ENCODE measurements at regions not wholly inside any gene's neighbourhood (a gene's known extent, or its start where the extent isn't known, plus 50 kb on each side); places are given as distances from the start of the nearest gene placed in this dataset.
A peak's percentile ranks its signal among the peaks of the same experiment; 100 is the strongest.

GRCh38 chr10:71029907-71030306 lies 141.5 kb upstream of the PCBD1 start:
- H3K36me3 Mint-ChIP-seq (ENCODE audit: low read depth) = no peaks in the 10 kb centered on the region
- H3K27me3 Mint-ChIP-seq (ENCODE audit: low read depth) = peaks cover 40% of the 10 kb centered on the region
- no peak for TF ChIP-seq CTCF (IDR thresholded peaks at IDR 0.05; ENCODE audit: unreplicated experiment in 3 of 3)
- no peak overlapping the region for H3K4me3 Mint-ChIP-seq
- H3K27ac Mint-ChIP-seq = no peak overlapping the region
- H3K4me1 Mint-ChIP-seq = peaks cover 32% of the 10 kb centered on the region
- peaks cover 3% of the 10 kb centered on the region for H3K9me3 Mint-ChIP-seq

GRCh38 chr10:71031026-71031425 lies 142.7 kb upstream of the PCBD1 start:
- no peak overlapping the region for H3K27ac Mint-ChIP-seq
- peaks cover 36% of the 10 kb centered on the region for H3K27me3 Mint-ChIP-seq (ENCODE audit: low read depth)
- H3K36me3 Mint-ChIP-seq (ENCODE audit: low read depth) = no peaks in the 10 kb centered on the region
- peaks cover 3% of the 10 kb centered on the region for H3K9me3 Mint-ChIP-seq
- peaks cover 36% of the 10 kb centered on the region for H3K4me1 Mint-ChIP-seq
- no peak for TF ChIP-seq CTCF (IDR thresholded peaks at IDR 0.05; ENCODE audit: unreplicated experiment in 3 of 3)
- no peak overlapping the region for H3K4me3 Mint-ChIP-seq

- H3K27me3 Mint-ChIP-seq (ENCODE audit: low read depth) = peaks cover 30% of the 10 kb centered on the region
- H3K4me1 Mint-ChIP-seq = peaks cover 41% of the 10 kb centered on the region
- peak overlapping the region in 1 of 3 experiments; percentile 63 for H3K27ac Mint-ChIP-seq
- peaks cover 3% of the 10 kb centered on the region for H3K9me3 Mint-ChIP-seq
- no peak overlapping the region for H3K4me3 Mint-ChIP-seq
- TF ChIP-seq CTCF (IDR thresholded peaks at IDR 0.05; ENCODE audit: unreplicated experiment in 3 of 3) = no peak
- no peaks in the 10 kb centered on the region for H3K36me3 Mint-ChIP-seq (ENCODE audit: low read depth)
These were observed 143.2 kb upstream of the PCBD1 start for GRCh38 chr10:71031603-71032002.

- Mint-ChIP-seq H3K27ac (peak overlapping the region in 1 of 3 experiments; percentile 29), H3K27me3 (ENCODE audit: low read depth) (peaks cover 20% of the 10 kb centered on the region), H3K9me3 (peaks cover 3% of the 10 kb centered on the region), H3K36me3 (ENCODE audit: low read depth) (no peaks in the 10 kb centered on the region), H3K4me1 (peaks cover 43% of the 10 kb centered on the region), H3K4me3 (peak overlapping the region in 1 of 3 experiments; percentile 1)
- no peak for TF ChIP-seq CTCF (IDR thresholded peaks at IDR 0.05; ENCODE audit: unreplicated experiment in 3 of 3)
These were observed 144.5 kb upstream of the PCBD1 start for GRCh38 chr10:71032887-71033286.

- peaks cover 3% of the 10 kb centered on the region for H3K9me3 Mint-ChIP-seq
- H3K4me3 Mint-ChIP-seq = no peak overlapping the region
- no peaks in the 10 kb centered on the region for H3K36me3 Mint-ChIP-seq (ENCODE audit: low read depth)
- peaks cover 20% of the 10 kb centered on the region for H3K27me3 Mint-ChIP-seq (ENCODE audit: low read depth)
- H3K4me1 Mint-ChIP-seq = peaks cover 44% of the 10 kb centered on the region
- TF ChIP-seq CTCF (IDR thresholded peaks at IDR 0.05; ENCODE audit: unreplicated experiment in 3 of 3) = no peak
- no peak overlapping the region for H3K27ac Mint-ChIP-seq
These were observed 145.1 kb upstream of the PCBD1 start for GRCh38 chr10:71033396-71033980.
